HG03521 (cell line): ENCODE measurements at regions not wholly inside any gene's neighbourhood (a gene's known extent, or its start where the extent isn't known, plus 50 kb on each side); places are given as distances from the start of the nearest gene placed in this dataset.

Source experiments
- ATAC-seq: cut with Tn5 transposase; IDR thresholded peaks from one replicate; pipeline ENCODE4 v1.9.1; 2021; ENCODE audit warnings: mild to moderate bottlenecking, moderate library complexity; ENCODE audit not compliant: unreplicated experiment

DNA sequence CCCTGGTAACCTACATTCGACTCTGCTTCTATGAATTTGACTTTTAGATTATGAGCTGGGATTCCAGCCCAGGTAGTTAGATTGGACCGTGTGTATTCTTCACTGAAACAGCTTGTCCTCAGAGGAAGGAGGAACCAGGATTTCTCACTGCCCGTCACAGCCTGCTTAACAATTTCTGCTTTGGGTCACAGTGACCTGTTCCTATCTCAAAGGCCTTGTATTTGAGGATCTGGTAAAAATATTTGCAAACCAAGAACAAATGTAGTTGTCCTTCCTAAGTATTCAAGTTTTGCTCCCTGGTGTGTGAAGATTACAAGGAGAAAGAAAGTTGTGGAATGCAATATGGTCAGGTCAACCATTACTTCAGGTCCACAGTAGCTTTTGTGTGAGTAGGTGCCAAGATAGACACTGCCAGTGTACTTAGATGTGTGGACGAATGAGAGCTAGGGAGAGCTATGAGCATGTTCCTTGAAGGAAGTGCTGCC is 55.1 kb downstream of the KIF4B start:
- ATAC-seq, result no peak

- no peak for ATAC-seq
Measured at GRCh38 chr5:155069961-155070360, 56.4 kb downstream of the KIF4B start.

GRCh38 chr5:155070781-155071180 is 57.2 kb downstream of the KIF4B start:
- ATAC-seq, result no peak

DNA sequence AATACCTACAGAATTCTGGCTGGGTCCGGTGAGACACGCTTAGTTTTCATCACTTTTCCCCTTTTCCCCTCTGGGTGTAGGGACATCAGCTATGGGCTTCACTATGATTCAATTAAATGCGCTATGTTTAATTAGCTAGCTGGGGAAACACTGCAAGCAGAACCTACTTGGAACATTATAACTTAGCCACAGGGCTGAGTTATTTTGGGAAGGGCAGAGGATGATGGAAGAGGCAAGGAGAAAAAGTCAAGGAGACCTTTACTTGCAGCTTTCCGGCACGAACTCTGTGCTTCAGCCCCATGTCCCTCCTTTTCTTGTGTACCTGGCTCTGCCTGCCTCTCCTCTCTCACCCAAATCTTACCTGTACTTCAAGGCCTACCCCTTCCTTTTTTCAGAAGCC is 62.8 kb downstream of the KIF4B start:
- ATAC-seq, result no peak

DNA sequence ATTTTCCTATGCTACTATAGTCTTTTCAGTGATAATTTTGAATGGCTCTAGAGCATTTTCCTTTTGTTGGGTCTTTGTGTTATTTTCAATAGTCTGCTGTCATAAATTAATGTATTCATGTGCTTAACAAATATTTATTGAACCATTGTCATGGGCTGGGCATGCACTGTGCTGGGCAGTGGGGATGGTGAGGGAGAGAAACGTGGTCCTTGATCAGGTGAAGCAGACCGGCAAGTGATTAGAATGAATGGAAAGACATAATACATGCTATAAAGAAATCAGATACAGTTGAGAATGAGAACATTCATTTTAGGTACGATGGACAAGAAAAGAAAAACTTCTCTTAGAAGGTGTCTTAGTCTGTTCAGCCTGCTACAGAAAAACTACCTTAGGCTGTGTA is 66.1 kb downstream of the KIF4B start:
- no peak for ATAC-seq

DNA sequence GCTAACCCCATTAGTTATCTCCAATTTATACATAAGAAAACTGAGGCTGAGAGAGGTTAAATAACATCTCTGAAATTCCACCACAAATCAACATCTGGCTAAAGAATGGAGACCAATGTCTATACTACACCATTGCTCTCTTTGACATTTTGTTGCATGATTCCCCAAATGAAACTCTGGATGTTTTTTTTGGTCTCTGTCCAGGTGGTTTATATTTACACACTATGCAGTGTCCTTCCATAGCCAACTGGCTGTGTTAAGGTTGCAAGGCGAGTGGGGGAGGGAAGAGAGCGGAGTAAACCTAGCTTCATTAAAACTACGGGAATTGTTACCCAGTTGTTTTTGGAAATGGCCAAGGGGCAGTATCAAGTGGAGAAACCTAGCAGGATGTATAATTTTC is 67.2 kb downstream of the KIF4B start:
- ATAC-seq, result no peak

DNA sequence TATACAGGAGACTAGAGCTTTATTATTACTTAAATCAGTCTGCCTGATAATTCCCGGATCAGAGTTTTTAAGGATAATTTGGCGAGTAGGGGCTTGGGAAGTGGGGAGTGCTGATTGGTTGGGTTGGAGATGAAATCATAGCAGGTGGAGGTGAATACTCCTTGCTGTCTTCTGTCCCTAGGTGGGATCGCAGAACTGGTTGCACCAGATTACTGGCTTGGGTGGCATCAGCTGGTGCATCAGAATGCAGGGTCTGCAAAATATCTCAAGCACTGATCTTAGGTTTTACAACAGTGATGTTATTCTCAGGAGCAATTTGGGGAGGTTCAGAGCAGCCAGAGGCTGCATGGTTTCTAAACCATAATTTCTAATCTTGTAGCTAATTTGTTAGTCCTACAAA is 68.1 kb downstream of the KIF4B start:
- ATAC-seq, result no peak

DNA sequence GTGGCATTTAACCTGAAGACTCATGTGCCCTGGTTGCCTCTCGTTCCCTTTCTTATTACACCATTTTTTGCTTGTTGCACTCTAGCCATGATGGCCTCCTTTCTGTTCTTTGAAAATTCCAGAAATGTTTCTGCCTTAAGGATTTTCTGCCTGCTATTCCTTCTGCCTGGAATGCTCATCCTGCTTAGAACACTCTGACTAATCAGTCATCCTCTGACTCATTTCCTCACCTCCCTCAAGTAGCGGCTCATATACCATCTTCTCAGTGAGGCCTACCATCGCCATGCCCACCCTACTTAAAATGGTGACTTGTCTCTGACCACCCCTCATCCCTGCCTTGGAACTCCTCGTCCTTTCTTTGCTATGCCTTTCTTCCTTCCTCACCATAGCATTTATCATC is 68.8 kb downstream of the KIF4B start:
- no peak for ATAC-seq

GRCh38 chr5:155085282-155085989 is 71.9 kb downstream of the KIF4B start:
- ATAC-seq, result no peak

- no peak for ATAC-seq
Measured at GRCh38 chr5:155087036-155087435, 73.5 kb downstream of the KIF4B start.

DNA sequence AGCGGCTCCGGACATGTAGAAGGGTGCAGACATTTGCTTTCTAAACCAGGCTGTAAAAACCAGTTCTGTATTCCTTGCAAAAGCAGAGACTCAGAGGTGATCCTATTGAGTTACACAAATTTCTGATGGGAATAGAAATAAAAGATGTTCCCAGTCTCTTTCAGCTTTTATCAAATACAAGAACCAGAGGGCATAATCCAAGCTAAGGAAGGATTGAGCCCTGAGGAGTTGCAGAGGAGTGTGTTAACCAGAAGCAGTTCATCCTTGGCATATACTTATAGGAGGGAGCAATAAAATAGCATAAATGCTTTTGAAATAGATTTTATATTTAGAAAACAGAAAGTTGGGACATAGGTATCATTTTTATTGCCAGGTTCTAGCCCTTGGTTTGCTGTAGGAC is 75.3 kb downstream of the KIF4B start:
- no peak for ATAC-seq

GRCh38 chr5:155089643-155090042 is 76.1 kb downstream of the KIF4B start:
- ATAC-seq, result no peak

GRCh38 chr5:155091063-155091648 is 77.6 kb downstream of the KIF4B start:
- no peak for ATAC-seq

DNA sequence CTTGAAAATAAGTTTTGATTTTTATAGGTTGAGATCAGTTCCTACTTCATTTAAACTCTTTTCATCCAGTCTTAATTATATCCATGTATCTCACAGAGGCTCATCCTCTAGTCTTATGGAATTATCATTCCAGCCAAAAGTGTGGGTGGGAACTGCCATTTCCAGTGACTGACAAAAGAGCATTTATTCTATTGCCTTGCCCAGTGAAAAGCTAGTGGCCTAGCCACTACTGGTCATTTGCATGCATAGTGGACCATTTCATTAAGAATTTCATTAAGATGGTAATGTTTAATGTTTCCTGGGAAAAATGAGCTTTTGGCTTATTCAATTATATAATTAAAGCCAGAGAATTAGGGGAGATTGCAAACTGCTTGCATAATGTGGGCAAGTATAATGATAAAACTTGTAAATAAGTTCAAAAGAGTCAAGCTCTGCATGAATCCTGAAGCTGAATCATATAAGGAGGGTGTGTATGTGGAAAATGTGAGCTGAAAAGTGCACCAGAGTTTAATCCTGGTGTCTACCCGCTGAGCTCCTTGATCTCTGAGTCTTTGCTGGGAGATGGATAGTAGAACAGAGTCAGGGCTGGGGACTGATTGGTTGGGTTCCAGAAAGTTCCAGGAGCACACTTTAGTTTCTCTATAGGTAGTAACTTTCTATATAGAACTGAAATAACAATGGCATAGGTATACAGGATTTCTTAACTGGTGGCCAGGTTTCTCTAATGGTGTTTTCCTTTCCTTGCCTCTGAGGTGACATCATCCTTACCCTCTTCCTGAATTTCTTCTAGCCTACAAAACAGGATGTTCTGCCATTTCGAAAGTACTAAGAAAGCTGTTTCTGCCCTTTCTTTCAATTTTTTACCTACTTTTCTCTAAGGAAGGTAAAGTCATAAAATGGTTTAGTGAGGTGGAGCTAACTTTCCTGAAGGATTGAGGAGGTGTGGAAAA is 78.5 kb downstream of the KIF4B start:
- no peak for ATAC-seq

DNA sequence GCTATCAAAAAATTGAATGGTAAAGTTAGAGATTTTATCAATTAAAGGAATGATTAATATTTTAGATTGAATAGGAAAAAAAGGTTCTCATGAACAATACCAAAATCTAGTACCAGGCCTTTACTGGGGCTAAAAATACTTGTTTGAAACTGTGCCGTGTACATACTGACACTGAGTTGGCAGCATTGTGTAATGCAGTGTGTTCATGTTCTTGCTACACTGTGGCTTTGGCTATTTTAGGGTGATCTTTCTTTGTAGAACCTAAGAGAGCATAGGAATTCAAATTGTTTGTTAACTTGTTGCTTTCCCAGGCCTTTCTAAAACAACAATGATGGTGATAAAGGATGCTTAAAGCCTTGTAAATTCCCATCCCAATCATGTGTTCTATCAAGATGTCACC is 80.9 kb downstream of the KIF4B start:
- ATAC-seq, result no peak

- ATAC-seq, result no peak
Measured at GRCh38 chr5:155097995-155098394, 84.4 kb downstream of the KIF4B start.

GRCh38 chr5:155098433-155098832 is 84.9 kb downstream of the KIF4B start:
- no peak for ATAC-seq

GRCh38 chr5:155101697-155102096 is 88.1 kb downstream of the KIF4B start:
- no peak for ATAC-seq

DNA sequence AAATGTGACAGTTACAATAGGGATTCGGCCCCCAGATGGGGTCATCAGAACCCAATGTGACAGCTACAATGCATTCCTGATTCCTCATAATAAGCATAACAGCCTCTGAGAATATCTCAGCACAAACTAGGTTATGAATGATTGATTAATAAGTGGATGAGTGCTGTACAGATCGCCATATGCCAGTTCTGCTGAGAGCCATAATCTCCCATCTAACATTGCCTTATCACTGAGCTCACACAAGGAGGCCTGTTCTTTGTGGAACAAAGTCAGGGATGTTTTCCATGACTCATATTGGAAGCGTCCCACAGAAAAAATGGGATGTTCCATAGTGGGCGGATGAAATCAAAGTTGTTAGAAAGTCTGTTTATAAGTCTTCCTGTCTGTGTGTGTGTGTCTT is 89.6 kb downstream of the KIF4B start:
- no peak for ATAC-seq

GRCh38 chr5:155104441-155104840 is 90.9 kb downstream of the KIF4B start:
- ATAC-seq, result no peak

DNA sequence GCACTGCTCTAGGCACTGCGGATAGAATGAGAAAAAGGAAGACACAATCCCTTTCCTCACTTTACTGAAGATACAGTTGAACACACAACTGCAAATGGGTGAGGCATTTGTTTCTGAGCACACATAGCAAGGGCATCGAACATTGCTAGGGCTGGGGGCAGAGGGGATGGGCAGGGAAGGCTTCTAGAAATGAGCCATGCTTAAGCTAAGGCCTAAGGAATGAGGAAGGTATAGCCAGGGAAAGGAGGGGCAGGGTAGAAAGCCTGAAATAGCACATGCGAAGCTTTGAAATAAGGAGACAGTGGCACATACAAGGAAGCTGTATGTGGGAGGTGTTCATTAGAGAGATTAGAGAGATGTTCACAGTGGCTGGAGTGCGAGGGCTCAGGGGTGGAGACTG is 92.7 kb downstream of the KIF4B start:
- no peak for ATAC-seq

DNA sequence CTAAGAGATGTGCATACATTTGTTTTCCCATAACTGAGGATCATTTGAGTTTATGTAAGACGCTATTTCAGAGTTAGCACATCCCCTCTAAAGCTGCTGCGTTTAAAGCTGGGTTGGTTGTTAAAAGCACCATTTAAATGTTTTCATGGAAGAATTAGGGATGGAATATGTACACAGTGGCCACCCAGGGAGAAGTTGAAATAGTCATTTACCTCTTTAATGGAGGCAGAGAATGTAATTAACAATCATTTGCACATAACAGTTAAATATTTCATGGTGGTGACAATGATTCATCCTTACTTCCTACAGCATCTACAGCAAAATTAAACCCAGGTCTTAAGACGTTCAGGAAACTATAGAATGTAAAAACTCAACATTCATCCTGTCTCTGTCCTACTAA is 100.3 kb downstream of the KIF4B start:
- ATAC-seq, result no peak
